ENCODE measurements at regions not wholly inside any gene's neighbourhood (a gene's known extent, or its start where the extent isn't known, plus 50 kb on each side); places are given as distances from the start of the nearest gene placed in this dataset.

- TF ChIP-seq CTCF (conservative IDR thresholded peaks at IDR 0.05) (no peak), ZFX (IDR thresholded peaks at IDR 0.05) (no peak)
Observed at GRCh38 chr7:88586890-88587289, 172.6 kb upstream of the ZNF804B start.
